IPS-11a (cell line): ENCODE measurements at regions not wholly inside any gene's neighbourhood (a gene's known extent, or its start where the extent isn't known, plus 50 kb on each side); places are given as distances from the start of the nearest gene placed in this dataset.
"Not testable (repeated sequence)": the region's sequence is repeated elsewhere in the genome, so short reads cannot be mapped to it uniquely, and the experiment has no call there.

Source experiments
- H3K4me3 ChIP-seq: one replicate; pipeline ENCODE4 v1.5.1; 2013; ENCODE audit warnings: low read depth, low read length, control low read depth

GRCh38 chr1:14424325-14425002 lies 174.0 kb upstream of the KAZN start:
- H3K4me3 ChIP-seq: no peak overlapping the region

DNA sequence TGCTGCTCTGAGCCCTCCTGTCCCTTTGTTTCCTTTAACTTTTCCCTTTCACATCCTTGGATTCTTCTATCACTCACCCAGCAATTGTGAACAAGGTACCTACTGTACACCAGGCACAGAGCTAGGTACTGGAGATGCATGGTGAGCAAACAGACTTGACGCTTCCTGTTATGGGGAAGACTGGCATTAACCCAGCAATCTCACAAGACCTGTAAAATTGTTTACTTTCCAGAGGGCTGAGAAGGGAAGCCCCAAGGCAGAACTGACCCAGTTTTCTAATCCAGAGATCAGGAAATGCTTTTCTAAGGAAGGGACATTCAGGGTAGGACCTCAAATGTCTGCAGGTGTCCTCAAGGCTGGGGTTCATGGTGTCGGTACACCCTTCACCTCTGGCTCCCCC lies 171.6 kb upstream of the KAZN start:
- H3K4me3 ChIP-seq: no peak overlapping the region

GRCh38 chr1:14429577-14429976 lies 168.9 kb upstream of the KAZN start:
- H3K4me3 ChIP-seq: no peak overlapping the region

GRCh38 chr1:14432728-14433127 lies 165.8 kb upstream of the KAZN start:
- not testable (repeated sequence) for H3K4me3 ChIP-seq

DNA sequence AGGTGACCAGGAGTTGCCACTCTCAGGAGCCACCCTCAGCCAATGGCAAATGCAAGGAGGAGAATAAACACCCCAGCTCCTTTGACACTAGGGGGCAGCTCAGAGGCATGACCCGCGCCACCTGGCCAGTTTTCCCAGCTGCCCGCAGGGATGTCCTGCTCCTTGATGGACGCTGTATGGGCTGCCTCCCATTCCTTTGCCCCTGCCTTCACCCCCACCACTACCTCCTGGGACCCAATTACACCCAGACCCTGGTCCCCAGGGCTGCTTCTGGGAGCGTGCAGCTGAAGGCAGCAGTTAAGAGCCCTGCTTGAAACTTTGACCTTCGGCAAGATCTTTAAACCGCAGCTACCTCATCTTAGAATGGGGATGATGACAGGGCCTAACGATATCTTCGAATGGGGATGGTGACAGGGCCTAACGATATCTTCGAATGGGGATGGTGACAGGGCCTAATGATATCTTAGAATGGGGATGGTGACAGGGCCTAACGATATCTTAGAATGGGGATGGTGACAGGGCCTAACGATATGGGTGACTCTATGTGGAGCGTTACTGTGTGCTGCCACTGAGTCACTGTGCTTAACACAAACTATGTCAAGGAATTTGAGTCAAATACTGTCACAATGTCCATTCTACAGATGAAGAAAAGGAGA lies 163.0 kb upstream of the KAZN start:
- no peak overlapping the region for H3K4me3 ChIP-seq

DNA sequence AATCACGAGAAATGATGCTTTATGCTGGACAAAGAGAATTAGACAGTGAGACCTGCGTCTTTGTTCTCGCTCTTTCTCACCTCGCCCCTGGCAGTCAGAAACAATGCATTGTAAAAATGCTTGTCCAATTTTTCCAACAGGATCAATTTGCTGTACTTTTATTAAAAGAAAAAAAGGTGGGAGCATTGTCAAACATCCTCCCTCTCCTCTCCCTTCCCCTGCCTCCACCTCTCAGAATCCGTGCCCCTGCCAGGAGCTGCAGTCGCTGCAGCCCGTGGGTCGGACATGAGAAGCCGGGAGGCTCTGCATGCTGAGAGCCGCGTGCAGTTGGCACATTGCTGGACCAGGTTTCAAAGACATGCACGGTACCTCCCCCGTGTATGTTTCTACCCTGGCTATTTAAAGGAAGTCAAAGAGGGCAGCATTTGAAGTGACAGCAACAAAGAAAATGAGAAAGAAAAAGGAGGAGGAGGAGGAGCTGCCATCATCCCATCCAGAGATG lies 161.0 kb upstream of the KAZN start:
- no peak overlapping the region for H3K4me3 ChIP-seq

DNA sequence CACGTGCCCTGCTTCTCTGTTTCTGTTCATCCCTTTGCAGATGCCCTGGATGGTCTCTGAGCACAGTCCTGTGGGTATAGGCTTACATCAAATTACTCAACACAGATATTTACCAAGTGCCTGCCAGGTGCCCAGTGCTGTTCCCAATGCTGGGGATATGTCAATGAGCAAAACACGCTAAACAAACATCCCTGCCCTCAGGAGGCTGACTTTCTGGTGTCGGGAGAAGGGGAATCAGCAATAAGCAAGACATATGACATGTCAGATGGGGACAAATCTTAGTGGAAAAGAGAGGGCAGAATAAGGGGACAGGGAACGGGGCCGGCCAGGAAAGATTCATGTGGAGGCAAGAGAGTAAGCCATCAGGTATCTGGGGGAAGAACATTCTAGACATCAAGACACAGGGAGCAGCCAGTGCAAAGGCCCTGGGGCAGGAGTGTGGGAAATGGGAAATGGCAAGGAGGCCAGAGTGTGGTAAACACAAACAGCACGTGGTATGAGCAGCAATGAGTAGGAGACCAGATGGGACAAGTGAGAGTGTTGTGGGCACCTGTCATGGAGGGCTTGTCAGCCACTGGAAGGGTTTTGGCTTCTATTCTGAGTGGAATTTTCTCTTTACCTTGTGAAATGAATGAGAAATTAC lies 160.2 kb upstream of the KAZN start:
- H3K4me3 ChIP-seq: no peak overlapping the region

- no peak overlapping the region for H3K4me3 ChIP-seq
Measured at GRCh38 chr1:14439015-14439414, 159.5 kb upstream of the KAZN start.

DNA sequence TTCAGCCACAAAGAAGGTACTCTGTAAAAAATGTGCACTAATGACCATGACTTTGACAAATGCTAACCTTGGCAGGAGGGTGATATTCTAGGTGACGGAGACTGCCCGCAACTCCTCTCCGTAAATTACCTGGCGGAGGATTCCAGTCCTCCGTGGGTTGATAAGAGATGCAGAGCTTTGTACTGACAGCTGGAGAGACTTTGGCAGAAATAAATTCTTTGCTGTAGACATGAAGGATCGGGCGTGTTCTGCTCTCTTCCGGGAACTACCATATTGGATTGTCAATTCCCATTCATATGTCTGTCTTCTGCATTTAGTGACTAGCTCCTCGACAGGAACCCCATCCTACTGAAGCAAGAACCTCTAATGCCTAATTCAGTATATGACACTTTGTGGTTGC lies 158.3 kb upstream of the KAZN start:
- no peak overlapping the region for H3K4me3 ChIP-seq

DNA sequence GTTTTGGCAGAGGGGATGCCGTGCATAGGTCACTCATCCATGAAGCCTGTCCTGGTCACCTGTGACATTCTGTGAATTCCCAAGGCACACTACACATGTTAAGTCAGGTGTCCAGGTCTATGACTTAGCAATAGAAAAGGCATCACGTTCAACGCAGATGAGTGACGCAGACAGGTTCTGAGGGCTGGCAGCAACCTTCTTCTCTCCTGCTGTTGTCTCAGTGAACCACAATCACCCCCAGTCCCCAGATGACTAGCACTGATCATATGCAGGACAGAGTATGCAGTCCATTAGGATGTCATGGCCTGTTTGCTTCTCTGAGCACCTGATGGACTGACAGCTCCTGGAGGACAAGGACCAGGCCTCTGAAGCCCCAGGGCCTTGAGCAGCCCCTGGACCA lies 157.8 kb upstream of the KAZN start:
- no peak overlapping the region for H3K4me3 ChIP-seq

DNA sequence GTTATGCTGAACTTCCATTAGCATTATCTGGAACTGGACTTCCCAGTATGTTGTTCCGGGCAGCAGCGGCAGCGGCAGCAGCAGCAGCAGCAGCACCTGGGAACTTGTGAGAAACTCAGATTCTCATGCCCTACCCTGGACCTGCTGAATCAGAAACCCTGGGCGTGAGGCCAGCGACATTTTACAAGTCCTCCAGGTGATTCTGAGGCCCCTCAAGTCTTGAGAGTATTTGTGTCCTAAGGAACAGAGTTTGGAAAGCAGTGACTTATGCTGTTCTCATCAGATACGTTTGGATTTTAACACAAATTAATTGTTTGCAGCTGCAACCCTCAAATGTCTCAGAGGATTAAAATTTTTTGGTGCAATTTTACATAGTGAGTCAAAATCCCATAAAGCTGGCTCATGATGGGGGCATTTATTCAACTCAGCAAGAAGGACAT lies 157.2 kb upstream of the KAZN start:
- H3K4me3 ChIP-seq: no peak overlapping the region

- no peak overlapping the region for H3K4me3 ChIP-seq
Measured at GRCh38 chr1:14442669-14443068, 155.8 kb upstream of the KAZN start.

GRCh38 chr1:14443164-14443787 lies 155.2 kb upstream of the KAZN start:
- no peak overlapping the region for H3K4me3 ChIP-seq

DNA sequence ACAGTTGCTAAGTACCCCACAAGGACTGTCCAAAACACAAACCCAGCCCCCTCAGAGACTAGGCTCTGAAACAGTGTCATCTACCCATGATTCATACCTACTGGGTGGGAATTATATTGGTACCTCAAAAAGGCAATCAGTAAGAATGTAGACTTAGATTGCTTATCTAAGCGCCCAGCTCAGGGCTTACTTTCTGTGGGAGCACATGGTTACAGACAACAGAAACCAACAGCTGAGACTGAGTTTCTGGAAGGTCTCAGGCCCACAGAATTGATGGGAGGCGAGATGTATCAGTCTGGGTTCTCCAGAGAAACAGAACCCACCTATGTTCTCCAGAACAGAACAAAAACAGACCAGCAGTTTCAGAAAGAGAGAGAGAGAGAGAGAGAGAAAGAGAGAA lies 147.3 kb upstream of the KAZN start:
- no peak overlapping the region for H3K4me3 ChIP-seq

GRCh38 chr1:14452551-14452950 lies 145.9 kb upstream of the KAZN start:
- H3K4me3 ChIP-seq: no peak overlapping the region

- H3K4me3 ChIP-seq: no peak overlapping the region
Measured at GRCh38 chr1:14460173-14460572, 138.3 kb upstream of the KAZN start.

GRCh38 chr1:14462851-14463250 lies 135.6 kb upstream of the KAZN start:
- no peak overlapping the region for H3K4me3 ChIP-seq

DNA sequence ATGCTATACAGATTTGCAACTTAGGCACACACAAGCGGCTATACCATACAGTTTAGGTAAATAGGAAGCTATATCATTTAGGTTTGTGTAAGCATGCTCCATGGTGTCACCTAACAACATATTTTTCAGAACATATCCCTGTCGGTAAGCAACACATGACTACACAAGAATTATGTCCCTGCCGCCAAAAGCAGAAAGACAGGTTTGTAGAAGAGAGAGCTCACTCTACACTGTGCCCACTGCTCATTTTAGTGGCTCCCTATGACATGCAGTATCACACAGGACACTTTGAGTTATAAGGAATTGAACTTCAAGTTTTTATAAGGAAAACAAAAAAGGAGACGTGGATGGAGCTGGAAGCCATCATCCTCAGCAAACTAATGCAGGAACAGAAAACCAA lies 132.5 kb upstream of the KAZN start:
- no peak overlapping the region for H3K4me3 ChIP-seq

GRCh38 chr1:14467112-14467511 lies 131.4 kb upstream of the KAZN start:
- H3K4me3 ChIP-seq: no peak overlapping the region

- H3K4me3 ChIP-seq: no peak overlapping the region
Measured at GRCh38 chr1:14468751-14469150, 129.7 kb upstream of the KAZN start.

DNA sequence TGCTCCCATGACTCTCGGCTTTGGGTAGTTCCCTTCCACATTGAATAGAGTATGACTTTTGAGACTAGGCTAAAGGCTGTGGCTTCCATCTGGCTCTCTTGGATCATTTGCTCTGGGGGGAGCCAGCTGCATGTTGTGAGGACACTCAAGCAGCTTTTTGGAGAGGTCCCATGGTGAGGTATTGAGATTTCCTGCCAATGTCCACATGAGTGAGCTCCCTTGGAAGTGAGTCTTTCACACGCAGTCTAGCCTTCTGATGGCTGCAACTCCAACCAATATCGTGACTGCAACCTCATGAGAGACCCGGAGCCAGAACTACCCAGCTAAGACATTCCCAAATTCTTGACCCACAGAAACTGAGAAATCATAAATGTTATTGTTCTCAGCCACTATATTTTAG lies 127.7 kb upstream of the KAZN start:
- no peak overlapping the region for H3K4me3 ChIP-seq

GRCh38 chr1:14474856-14475255 lies 123.6 kb upstream of the KAZN start:
- H3K4me3 ChIP-seq: no peak overlapping the region
